Fibroblast of mammary gland (primary cell): ENCODE measurements at regions not wholly inside any gene's neighbourhood (a gene's known extent, or its start where the extent isn't known, plus 50 kb on each side); places are given as distances from the start of the nearest gene placed in this dataset.
"Not testable (repeated sequence)": the region's sequence is repeated elsewhere in the genome, so short reads cannot be mapped to it uniquely, and the experiment has no call there.

ENCODE experiments used
- DNase-seq: peaks from one replicate; pipeline ENCODE4 v3.0.0-alpha.2; 2010; ENCODE audit warnings: low read depth
- H3K4me3 ChIP-seq: 2 replicates; pipeline ENCODE4 v1.5.1; 2011; ENCODE audit warnings: low read depth, mild to moderate bottlenecking, low read length, moderate library complexity; ENCODE audit not compliant: control insufficient read depth
- TF ChIP-seq, protein P1 (sequence below): conservative IDR thresholded peaks from 2 replicates; pipeline ENCODE4 v1.5.1; 2011; ENCODE audit warnings: low read depth, low read length, inconsistent platforms; ENCODE audit not compliant: control insufficient read depth, insufficient read depth

GRCh38 chr15:81812456-81812855 lies 233.4 kb downstream of the MEX3B start:
- TF ChIP-seq, protein P1, sequence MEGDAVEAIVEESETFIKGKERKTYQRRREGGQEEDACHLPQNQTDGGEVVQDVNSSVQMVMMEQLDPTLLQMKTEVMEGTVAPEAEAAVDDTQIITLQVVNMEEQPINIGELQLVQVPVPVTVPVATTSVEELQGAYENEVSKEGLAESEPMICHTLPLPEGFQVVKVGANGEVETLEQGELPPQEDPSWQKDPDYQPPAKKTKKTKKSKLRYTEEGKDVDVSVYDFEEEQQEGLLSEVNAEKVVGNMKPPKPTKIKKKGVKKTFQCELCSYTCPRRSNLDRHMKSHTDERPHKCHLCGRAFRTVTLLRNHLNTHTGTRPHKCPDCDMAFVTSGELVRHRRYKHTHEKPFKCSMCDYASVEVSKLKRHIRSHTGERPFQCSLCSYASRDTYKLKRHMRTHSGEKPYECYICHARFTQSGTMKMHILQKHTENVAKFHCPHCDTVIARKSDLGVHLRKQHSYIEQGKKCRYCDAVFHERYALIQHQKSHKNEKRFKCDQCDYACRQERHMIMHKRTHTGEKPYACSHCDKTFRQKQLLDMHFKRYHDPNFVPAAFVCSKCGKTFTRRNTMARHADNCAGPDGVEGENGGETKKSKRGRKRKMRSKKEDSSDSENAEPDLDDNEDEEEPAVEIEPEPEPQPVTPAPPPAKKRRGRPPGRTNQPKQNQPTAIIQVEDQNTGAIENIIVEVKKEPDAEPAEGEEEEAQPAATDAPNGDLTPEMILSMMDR: no peak

DNA sequence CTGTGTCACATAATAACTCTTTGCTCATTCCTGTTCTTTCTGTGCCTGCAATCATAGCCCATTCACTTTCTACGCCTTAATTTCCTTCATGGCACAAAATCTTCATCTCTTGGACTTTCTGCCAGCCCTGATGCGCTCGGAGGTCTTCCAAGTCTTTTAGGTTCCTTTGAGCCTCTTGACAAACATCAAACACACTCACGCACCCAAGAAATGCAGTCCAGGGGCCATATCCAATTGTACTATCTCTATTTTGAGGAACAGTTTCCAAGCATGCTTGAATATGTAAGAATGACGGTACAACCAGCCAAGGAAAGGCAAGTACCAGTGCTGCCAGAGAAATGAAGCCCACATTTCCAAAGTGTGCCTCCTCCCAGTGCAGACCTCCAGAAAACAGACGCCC lies 234.1 kb downstream of the MEX3B start:
- DNase-seq: no peak
- TF ChIP-seq, protein P1: no peak
- no peak overlapping the region for H3K4me3 ChIP-seq

More at GRCh38 chr15:81812456-81812855, 233.4 kb downstream of the MEX3B start:
- no peak for DNase-seq
- no peak overlapping the region for H3K4me3 ChIP-seq

DNA sequence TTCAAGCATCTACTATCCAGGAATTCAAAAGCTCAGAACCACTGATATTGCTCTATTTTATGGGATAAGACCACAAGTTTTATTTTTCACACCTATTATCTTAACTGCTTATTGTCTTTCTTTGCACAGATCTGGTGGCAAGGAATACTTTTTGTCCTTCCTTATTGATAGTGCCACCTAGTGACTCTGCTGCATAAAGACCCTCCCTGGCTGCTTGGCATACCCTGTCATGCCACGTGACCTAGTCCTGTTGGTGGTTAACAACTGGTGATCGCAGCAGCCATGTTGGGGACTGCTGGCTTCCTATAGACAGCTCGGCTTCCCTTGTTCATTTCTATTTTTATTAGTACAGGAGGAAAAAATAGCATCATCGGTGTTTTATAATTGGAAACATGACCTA lies 236.3 kb downstream of the MEX3B start:
- TF ChIP-seq, protein P1: no peak
- DNase-seq: peak; percentile 3
- no peak overlapping the region for H3K4me3 ChIP-seq

DNA sequence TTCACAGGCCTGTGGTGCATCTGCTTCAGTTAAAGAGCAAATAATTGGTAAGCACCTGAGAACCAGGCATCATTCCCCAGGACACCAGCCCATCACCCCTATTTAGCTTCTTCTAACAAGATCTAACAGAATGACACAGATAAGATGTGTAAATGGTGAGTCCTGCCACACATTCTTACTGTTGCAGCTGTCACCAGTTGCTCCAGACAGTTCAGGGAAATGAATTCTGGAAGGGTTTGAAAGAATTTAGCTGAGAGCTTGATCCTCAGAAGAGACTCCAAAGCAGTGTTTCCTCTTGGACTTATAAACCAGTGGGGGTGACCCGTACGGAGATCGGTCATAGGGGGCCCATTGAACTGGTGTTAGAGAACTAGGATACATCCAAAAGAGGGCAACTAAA lies 238.0 kb downstream of the MEX3B start:
- no peak overlapping the region for H3K4me3 ChIP-seq
- DNase-seq: no peak
- TF ChIP-seq, protein P1: no peak

- no peak overlapping the region for H3K4me3 ChIP-seq
- DNase-seq: no peak
- TF ChIP-seq, protein P1: no peak
These were observed 238.6 kb downstream of the MEX3B start for GRCh38 chr15:81807186-81807585.

- no peak overlapping the region for H3K4me3 ChIP-seq
- DNase-seq: no peak
- TF ChIP-seq, protein P1: no peak
These were observed 249.9 kb downstream of the MEX3B start for GRCh38 chr15:81795899-81796298.

GRCh38 chr15:81792646-81793045 lies 253.2 kb downstream of the MEX3B start:
- no peak overlapping the region for H3K4me3 ChIP-seq
- TF ChIP-seq, protein P1: no peak
- no peak for DNase-seq

DNA sequence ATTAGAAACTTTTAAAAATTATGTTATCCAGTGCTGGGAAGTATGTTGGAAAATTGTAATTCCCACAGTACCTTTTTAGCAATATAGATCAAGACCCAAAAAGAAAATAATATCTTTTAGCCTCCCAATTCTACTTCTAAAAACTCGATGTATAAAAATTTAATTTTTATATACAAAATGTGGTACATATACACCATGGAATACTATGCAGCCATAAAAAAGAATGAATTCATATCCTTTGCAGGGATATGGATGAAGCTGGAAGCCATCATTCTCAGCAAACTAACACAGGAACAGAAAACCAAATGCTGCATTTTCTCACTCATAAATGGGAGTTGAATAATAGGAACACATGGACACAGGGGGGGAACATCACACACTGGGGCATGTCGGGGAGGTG lies 254.5 kb downstream of the MEX3B start:
- not testable (repeated sequence) for DNase-seq, H3K4me3 ChIP-seq
